GM18507 (cell line): ENCODE measurements at regions not wholly inside any gene's neighbourhood (a gene's known extent, or its start where the extent isn't known, plus 50 kb on each side); places are given as distances from the start of the nearest gene placed in this dataset.

Experiments
- DNase-seq: peaks from one replicate; pipeline ENCODE4 v3.0.0; 2011; ENCODE audit warnings: low read depth; ENCODE audit not compliant: insufficient read length; ENCODE audit errors: extremely low spot score
- FAIRE-seq: peaks from 2 replicates; lab custom pipeline; 2011; peaks lifted over from hg19 to GRCh38; lab: Jason Lieb, UNC

DNA sequence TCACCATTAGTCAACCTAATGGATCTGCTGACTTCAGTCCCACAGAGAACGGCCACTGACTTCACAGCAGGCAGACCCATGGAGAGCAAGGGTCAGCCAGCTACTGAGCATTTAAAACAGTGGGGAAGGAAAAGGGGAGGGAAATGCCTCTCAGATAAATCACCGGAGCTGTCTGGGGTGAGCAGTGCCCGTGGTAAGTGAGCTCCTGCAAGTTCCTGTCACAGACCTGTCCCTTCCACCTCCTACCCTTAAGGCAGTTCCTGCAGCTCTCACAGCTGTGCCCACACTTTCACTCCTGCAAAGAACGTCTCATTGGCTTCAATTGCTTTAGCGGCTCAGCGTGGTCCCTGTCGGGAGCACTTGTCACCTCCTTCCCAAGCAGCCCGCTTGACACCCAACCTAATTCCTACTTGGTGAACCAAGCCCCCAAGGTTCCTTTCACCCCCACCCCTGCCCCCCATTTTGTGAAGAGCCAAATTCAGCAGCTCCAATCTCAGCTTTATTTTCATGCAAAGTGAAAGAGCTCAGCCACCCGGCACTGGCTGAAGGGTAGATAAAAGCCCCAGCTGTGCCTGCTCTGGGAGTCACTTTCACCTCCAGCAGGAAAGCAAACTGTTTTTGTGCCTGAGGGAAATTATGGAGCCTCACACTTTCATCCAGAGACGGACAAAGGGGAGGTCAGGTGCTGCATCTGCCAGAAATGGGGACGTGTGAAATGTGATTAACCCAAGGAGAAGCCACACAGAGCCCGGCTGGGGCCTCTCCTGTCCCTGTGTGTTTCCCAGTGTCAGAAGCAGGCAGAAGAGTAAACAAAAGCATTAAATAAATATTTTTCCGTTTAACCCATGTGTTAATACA is 306.2 kb downstream of the TTLL7 start:
- DNase-seq, result no peak
- FAIRE-seq, result no peak

GRCh38 chr1:83691953-83692500 is 306.9 kb downstream of the TTLL7 start:
- FAIRE-seq, result no peak
- DNase-seq, result no peak

DNA sequence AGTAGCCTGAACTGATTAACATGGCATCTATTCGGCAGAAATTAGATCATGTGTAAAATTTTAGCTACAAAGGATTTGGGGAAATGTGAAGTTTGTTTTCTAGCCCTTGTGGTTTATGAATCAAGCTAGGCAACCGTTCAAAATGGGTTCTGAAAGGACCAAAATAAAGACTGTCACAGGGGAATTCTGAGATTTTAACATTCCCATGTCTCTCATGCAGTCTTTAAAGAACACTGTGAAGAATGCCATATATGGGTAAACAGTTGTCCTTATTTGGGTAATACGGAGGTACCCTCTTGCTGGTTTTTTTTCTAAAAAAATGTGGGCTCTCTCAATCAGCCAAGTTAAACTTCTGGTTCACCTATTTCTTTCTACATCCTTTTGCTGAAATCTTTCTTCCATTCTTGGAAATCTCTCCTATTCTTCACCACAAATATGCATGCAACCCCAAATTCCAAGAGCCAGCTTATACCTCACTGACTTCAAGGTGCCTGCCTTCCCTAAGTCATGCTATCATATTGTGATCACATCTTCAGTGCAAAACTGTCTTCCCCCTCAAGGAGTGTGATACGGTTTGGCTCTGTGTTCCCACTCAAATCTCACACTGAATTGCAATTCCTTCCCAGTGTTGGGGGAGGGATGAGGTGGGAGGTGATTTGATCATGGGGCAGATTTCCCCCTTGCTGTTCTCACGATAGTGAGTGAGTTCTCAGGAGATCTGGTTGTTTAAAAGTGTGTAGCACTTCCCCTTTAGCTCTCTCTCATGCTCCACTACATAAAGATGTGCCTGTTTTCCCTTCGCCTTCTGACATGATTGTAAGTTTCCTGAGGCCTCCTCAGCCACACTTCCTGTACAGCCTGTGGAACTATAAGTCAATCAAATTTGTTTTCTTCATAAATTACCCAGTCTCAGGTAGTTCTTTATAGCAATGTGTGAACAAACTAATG is 308.7 kb downstream of the TTLL7 start:
- DNase-seq, result no peak
- no peak for FAIRE-seq

- DNase-seq (no peak), FAIRE-seq (no peak)
Measured at GRCh38 chr1:83682132-83682531, 316.8 kb downstream of the TTLL7 start.

- FAIRE-seq, result no peak
- no peak for DNase-seq
Measured at GRCh38 chr1:83676106-83676505, 322.8 kb downstream of the TTLL7 start.

- DNase-seq (no peak), FAIRE-seq (no peak)
Measured at GRCh38 chr1:83673312-83673711, 325.6 kb downstream of the TTLL7 start.

DNA sequence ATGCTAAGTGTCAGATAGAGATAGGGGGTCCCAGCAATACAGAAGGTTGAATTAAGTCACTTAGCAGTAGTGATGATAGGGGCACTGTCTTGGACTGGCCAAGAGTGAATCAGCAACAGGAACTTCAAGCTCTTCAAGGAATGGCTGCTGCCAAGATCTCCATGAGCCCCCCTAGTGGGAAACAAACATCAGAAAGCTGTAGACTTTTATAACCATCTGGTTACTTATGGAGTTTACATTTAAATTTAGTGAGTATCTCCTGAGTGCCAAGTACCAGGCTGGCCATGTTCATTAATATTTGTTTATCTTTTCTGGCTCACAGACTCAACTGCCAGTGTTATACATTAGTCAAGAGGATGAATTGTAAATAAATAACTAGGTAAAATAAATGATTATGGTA is 327.3 kb downstream of the TTLL7 start:
- FAIRE-seq (no peak), DNase-seq (no peak)

DNA sequence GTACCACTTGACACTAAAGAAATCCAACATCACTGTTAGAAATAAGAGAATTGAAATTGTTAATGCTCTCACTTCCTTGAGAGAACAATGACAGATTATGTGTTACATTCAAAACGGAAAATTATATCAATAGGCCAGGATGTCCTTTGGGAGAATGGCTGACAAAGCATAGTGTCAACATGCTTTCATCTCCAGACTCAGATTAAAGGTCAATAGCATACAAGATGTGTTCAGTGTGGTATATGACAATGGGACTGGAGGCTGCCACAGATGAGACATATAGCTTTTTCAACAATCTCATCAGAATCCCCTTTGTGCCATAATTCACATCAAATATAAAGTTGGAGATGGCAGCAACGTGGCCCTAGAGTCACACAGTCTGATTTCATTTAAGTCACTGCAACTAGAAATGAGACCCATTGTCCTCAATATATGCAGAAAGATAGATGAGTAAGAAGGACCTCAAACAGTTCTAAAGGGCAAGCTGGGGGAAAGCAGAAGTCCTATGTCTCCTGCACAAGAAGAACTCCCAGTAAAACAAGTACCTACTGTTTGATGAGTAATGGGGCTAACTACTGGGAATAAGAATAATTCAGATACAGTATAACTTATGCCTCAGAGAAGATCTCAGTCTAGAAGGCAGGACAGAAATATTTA is 327.9 kb downstream of the TTLL7 start:
- DNase-seq, result no peak
- FAIRE-seq, result no peak

DNA sequence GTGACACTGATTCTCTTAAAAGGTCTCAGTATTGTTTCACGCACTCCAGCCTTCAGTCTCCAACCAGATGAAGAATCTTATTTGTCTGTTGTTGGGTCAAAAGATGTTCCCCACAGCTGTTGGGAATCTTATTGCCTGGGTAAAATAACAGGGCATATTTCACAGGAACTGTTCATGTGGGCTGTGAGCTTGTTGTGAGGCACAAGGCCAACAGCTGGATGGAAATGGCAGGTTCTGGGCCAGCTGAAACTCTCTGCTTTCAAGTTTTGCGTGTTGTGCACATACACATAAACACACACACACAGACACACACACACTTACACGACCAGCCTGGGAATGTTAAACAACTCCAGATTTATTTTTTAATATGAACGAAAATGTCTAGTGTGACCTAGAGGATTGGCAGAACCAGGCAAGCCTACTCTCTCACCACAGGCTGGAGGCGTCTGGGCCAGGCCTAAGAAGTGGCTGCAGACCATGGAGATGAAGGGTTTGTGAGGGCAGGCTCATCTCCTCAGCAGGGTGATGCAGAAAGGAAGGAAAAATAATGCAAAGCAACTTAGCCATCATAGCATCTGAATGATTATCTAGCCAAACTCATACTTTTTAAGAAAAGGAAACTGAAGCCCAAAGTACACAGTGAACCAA is 357.0 kb downstream of the TTLL7 start:
- no peak for DNase-seq
- FAIRE-seq, result no peak

- no peak for FAIRE-seq
Measured at GRCh38 chr1:83641206-83641658, 357.7 kb downstream of the TTLL7 start.

GRCh38 chr1:83639785-83640184 is 359.1 kb downstream of the TTLL7 start:
- FAIRE-seq (no peak), DNase-seq (no peak)

More at GRCh38 chr1:83641206-83641658, 357.7 kb downstream of the TTLL7 start:
- DNase-seq, result no peak

DNA sequence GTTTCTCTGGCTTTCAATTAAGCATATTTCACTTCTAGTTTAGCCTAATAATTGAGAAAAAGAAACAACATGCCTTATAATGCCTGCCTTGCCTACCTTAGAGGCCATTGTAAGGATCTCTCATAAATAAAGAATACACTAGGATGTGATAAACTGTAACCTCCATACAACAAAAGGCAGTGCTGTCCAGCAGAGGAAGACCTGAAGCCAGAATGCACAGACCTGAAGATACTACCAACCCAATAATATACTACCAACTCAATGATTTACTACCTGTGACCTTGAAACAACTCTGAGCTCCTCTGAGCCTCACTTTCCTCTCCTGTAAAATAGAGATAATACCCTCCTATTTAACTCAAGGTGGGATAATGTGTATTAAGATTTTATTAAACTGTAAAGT is 361.3 kb downstream of the TTLL7 start:
- DNase-seq (no peak), FAIRE-seq (no peak)

GRCh38 chr1:83637009-83637408 is 361.9 kb downstream of the TTLL7 start:
- FAIRE-seq, result no peak

DNA sequence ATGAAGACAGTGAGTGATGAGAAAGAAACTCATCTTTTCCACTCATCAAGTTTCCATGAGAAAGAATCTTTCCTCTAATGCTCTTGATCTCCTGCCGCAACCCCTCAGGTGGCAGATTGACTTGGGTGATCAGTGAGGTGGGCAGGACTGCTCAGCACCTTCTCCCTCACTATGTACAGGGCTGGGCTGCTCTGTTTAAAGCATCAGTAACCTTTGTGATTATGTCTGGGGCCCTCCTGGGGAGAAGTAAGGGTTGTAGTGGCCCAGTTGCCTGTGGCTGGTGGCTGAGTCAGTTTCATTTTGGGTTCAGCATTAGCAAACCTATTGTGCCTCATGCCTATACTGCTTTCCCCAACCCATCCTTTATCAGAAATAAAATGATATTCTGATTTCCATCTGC is 366.0 kb downstream of the TTLL7 start:
- no peak for FAIRE-seq

More at GRCh38 chr1:83637009-83637408, 361.9 kb downstream of the TTLL7 start:
- no peak for DNase-seq

DNA sequence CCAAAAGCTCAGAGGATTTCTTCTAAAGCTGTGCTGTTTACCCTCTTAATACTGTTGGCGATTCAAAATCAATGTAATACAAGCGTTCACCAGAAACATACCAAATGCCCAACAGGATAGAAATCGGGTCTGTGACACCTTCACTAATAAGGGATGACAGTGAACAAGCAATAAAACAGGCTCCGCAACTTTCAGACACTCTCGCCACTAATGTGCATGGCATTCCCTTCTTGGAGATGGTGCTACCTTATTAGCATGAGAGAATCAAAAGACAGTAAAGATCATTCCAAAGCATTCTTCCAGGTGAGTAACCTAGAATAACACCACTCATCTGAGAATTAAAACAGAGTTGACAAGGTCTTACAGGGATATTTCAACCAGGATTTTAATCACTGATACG is 367.1 kb downstream of the TTLL7 start:
- no peak for FAIRE-seq
- DNase-seq, result no peak

More for the DNA sequence above, 366.0 kb downstream of the TTLL7 start:
- DNase-seq, result no peak

DNA sequence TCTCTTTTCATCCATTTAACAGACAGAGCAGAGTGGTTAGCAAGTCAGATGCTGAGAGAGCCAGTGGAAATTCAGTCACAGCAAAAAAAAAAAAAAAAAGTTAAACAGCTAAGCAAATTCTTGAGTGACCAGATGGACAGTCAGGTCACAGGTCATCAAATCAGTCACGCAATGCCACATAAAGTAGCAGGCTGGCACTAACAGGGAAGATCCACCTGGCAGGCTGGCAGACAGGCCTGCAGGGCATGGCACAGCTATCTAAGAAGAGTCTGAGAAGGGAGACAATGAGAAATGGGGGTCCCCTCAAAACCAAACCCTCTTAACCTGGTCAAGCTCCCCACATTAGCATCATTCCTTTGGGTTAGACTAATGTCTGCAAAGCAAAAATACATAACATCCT is 371.9 kb downstream of the TTLL7 start:
- FAIRE-seq, result no peak
- DNase-seq, result no peak

GRCh38 chr1:83626603-83627002 is 372.3 kb downstream of the TTLL7 start:
- no peak for FAIRE-seq
- DNase-seq, result no peak

DNA sequence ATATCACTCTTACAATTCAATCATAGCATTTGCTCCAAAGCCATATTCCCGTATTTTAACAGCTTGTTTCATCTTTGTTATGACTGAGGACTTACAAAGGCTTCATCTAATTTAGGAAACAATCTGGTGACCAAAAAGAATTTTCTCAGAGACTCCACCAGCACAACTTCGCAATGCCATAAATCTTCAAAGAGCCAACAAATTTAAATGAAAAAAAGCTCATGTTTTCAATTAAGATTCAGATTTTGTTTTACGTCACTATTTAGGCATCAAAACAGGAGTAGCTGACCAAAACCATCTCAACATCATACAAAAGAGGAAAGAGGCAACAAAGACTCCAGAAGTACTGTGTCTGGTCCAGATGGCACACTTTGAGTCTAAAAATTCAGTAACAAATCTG is 373.3 kb downstream of the TTLL7 start:
- DNase-seq (no peak), FAIRE-seq (no peak)

- FAIRE-seq (no peak), DNase-seq (no peak)
Measured at GRCh38 chr1:83620016-83620415, 378.9 kb downstream of the TTLL7 start.
